ENCODE measurements at regions not wholly inside any gene's neighbourhood (a gene's known extent, or its start where the extent isn't known, plus 50 kb on each side); places are given as distances from the start of the nearest gene placed in this dataset.

- H3K4me3 ChIP-seq: no peak overlapping the region
- no peaks in the 10 kb centered on the region for H3K27me3 ChIP-seq
- intact Hi-C loops (cut with DNase I): no loop called here
- no peak overlapping the region for H3K27ac ChIP-seq
- no peaks in the 10 kb centered on the region for H3K9me3 ChIP-seq
- DNase-seq: no peak
- no peaks in the 10 kb centered on the region for H3K36me3 ChIP-seq
- no peaks in the 10 kb centered on the region for H3K4me1 ChIP-seq (ENCODE audit: insufficient read depth)
- TF ChIP-seq EP300 (IDR thresholded peaks at IDR 0.05) (no peak), POLR2A (IDR thresholded peaks at IDR 0.05) (no peak)
- TF ChIP-seq, protein P1, sequence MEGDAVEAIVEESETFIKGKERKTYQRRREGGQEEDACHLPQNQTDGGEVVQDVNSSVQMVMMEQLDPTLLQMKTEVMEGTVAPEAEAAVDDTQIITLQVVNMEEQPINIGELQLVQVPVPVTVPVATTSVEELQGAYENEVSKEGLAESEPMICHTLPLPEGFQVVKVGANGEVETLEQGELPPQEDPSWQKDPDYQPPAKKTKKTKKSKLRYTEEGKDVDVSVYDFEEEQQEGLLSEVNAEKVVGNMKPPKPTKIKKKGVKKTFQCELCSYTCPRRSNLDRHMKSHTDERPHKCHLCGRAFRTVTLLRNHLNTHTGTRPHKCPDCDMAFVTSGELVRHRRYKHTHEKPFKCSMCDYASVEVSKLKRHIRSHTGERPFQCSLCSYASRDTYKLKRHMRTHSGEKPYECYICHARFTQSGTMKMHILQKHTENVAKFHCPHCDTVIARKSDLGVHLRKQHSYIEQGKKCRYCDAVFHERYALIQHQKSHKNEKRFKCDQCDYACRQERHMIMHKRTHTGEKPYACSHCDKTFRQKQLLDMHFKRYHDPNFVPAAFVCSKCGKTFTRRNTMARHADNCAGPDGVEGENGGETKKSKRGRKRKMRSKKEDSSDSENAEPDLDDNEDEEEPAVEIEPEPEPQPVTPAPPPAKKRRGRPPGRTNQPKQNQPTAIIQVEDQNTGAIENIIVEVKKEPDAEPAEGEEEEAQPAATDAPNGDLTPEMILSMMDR (IDR thresholded peaks at IDR 0.05): no peak
- WGBS, 3 donors: 76 to 82% (median 79%) methylated on average over 4 of the region's 4 CpGs
Measured at GRCh38 chr17:53891726-53892125, 69.0 kb downstream of the KIF2B start.

- Histone ChIP-seq H3K27ac (no peak overlapping the region), H3K4me1 (ENCODE audit: insufficient read depth) (no peaks in the 10 kb centered on the region), H3K4me3 (no peak overlapping the region), H3K27me3 (no peaks in the 10 kb centered on the region), H3K9me3 (no peaks in the 10 kb centered on the region), H3K36me3 (no peaks in the 10 kb centered on the region)
- TF ChIP-seq EP300 (IDR thresholded peaks at IDR 0.05): no peak
- TF ChIP-seq, protein P1 (IDR thresholded peaks at IDR 0.05): no peak
- no peak for TF ChIP-seq POLR2A (IDR thresholded peaks at IDR 0.05)
- DNase-seq: no peak
- intact Hi-C loops (cut with DNase I): no loop called here
- 88 to 93% (median 90%) methylated on average over 3 of the region's 3 CpGs for WGBS, 3 donors
Measured at GRCh38 chr17:53892222-53892621, 69.5 kb downstream of the KIF2B start.

- Histone ChIP-seq H3K4me3 (no peak overlapping the region), H3K27me3 (no peaks in the 10 kb centered on the region), H3K36me3 (no peaks in the 10 kb centered on the region), H3K9me3 (no peaks in the 10 kb centered on the region), H3K4me1 (ENCODE audit: insufficient read depth) (no peaks in the 10 kb centered on the region), H3K27ac (no peak overlapping the region)
- WGBS, 3 donors: 28 to 47% (median 42%) methylated on average over 1 of the region's 1 CpG
- no peak for DNase-seq
- intact Hi-C loops (cut with DNase I): no loop called here
- TF ChIP-seq, protein P1 (IDR thresholded peaks at IDR 0.05): no peak
- TF ChIP-seq POLR2A (IDR thresholded peaks at IDR 0.05) (no peak), EP300 (IDR thresholded peaks at IDR 0.05) (no peak)
Measured at GRCh38 chr17:53894591-53894990, 71.9 kb downstream of the KIF2B start.

GRCh38 chr17:53896047-53896446 is 73.3 kb downstream of the KIF2B start:
- DNase-seq: no peak
- Histone ChIP-seq H3K4me1 (ENCODE audit: insufficient read depth) (no peaks in the 10 kb centered on the region), H3K9me3 (no peaks in the 10 kb centered on the region), H3K27ac (no peak overlapping the region), H3K4me3 (no peak overlapping the region), H3K27me3 (no peaks in the 10 kb centered on the region), H3K36me3 (no peaks in the 10 kb centered on the region)
- intact Hi-C loops (cut with DNase I): no loop called here
- 47 to 77% (median 69%) methylated on average over 1 of the region's 1 CpG for WGBS, 3 donors
- TF ChIP-seq POLR2A (IDR thresholded peaks at IDR 0.05): no peak
- TF ChIP-seq EP300 (IDR thresholded peaks at IDR 0.05): no peak
- TF ChIP-seq, protein P1 (IDR thresholded peaks at IDR 0.05): no peak

DNA sequence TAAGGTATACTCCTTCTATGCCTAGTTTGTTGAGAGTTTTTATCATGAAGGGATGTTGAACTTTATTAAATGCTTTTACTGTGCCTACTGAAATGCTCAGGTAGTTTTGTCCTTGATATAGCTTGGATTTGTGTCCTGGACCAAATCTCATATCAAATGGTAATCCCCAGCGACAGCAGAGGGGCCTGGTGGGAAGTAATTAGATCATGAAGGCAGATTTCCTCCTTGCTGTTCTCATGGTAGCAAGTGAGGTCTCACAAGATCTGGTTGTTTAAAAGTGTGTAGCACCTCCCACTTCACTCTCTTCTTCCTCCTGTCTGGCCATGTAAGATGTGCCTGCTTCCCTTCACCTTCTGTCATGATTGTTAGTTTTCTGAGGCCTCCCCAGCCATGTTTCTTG is 78.2 kb downstream of the KIF2B start:
- no peak for DNase-seq
- Histone ChIP-seq H3K9me3 (no peaks in the 10 kb centered on the region), H3K27ac (no peak overlapping the region), H3K36me3 (no peaks in the 10 kb centered on the region), H3K4me3 (no peak overlapping the region), H3K4me1 (ENCODE audit: insufficient read depth) (no peaks in the 10 kb centered on the region), H3K27me3 (no peaks in the 10 kb centered on the region)
- WGBS, 3 donors: 86 to 92% (median 90%) methylated on average over 1 of the region's 1 CpG
- TF ChIP-seq EP300 (IDR thresholded peaks at IDR 0.05): no peak
- TF ChIP-seq POLR2A (IDR thresholded peaks at IDR 0.05): no peak
- TF ChIP-seq, protein P1 (IDR thresholded peaks at IDR 0.05): no peak
- intact Hi-C loops (cut with DNase I): no loop called here
